ENCODE measurements at regions not wholly inside any gene's neighbourhood (a gene's known extent, or its start where the extent isn't known, plus 50 kb on each side); places are given as distances from the start of the nearest gene placed in this dataset.

- no peaks in the 10 kb centered on the region for H3K36me3 ChIP-seq (ENCODE audit: insufficient read depth, low read length)
- H3K9me3 ChIP-seq (ENCODE audit: low read length): no peaks in the 10 kb centered on the region
- H3K79me2 ChIP-seq (replicated peaks; ENCODE audit: insufficient read depth, low read length): no peaks in the 10 kb centered on the region
- no peak overlapping the region for H3K4me2 ChIP-seq (ENCODE audit: low read length)
- H4K20me1 ChIP-seq (ENCODE audit: insufficient read depth): no peaks in the 10 kb centered on the region
- no peak overlapping the region for H3K9ac ChIP-seq (ENCODE audit: low read length)
- no peaks in the 10 kb centered on the region for H3K27me3 ChIP-seq (ENCODE audit: insufficient read depth, low read depth, low read length)
- H3K9me2 ChIP-seq (ENCODE audit: insufficient read depth, low read length): no peaks in the 10 kb centered on the region
- TF ChIP-seq TAF1 (IDR thresholded peaks at IDR 0.05; ENCODE audit: low read depth) (no peak), CTCF (IDR thresholded peaks at IDR 0.05; ENCODE audit: poor library complexity, severe bottlenecking) (no peak), POLR2AphosphoS5 (IDR thresholded peaks at IDR 0.05) (no peak)
- H3F3A ChIP-seq (ENCODE audit: insufficient read depth, low read length, poor library complexity, severe bottlenecking): no peaks in the 10 kb centered on the region
- H2AFZ ChIP-seq (ENCODE audit: low read depth, low read length): no peak overlapping the region
- H3K27ac ChIP-seq (ENCODE audit: low read length): no peak overlapping the region
- H3K4me3 ChIP-seq (ENCODE audit: low read length): no peak overlapping the region
Measured at GRCh38 chr4:131632877-131633276, 1516.2 kb upstream of the PCDH10 start.

DNA sequence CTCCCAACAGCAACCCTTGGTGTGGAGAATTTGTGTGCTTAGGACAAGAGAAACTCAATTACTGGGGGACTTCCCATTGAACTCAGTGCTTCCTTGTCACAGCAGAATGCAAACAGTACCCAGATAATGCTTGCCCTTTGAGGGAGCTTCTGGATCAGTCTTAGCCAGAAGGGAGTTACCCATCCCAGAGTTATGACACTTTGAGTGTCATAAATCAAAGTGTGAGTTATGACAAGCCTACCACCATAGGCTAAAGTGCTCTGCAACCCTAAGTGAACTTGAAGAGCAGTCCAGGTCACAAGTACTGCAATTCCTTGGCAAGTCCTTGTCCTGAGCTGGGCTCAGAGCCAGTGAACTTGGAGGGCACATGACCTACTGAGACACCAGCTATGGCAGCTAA lies 1513.9 kb upstream of the PCDH10 start:
- Histone ChIP-seq H3K79me2 (replicated peaks; ENCODE audit: insufficient read depth, low read length) (no peaks in the 10 kb centered on the region), H3K4me2 (ENCODE audit: low read length) (no peak overlapping the region), H3K27me3 (ENCODE audit: insufficient read depth, low read depth, low read length) (no peaks in the 10 kb centered on the region), H3K9me2 (ENCODE audit: insufficient read depth, low read length) (no peaks in the 10 kb centered on the region), H3F3A (ENCODE audit: insufficient read depth, low read length, poor library complexity, severe bottlenecking) (no peaks in the 10 kb centered on the region), H4K20me1 (ENCODE audit: insufficient read depth) (no peaks in the 10 kb centered on the region), H3K9ac (ENCODE audit: low read length) (no peak overlapping the region), H3K36me3 (ENCODE audit: insufficient read depth, low read length) (no peaks in the 10 kb centered on the region), H3K27ac (ENCODE audit: low read length) (no peak overlapping the region), H3K9me3 (ENCODE audit: low read length) (no peaks in the 10 kb centered on the region), H3K4me3 (ENCODE audit: low read length) (no peak overlapping the region), H2AFZ (ENCODE audit: low read depth, low read length) (no peak overlapping the region)
- TF ChIP-seq MXI1 (conservative IDR thresholded peaks at IDR 0.05; ENCODE audit: poor library complexity, severe bottlenecking) (no peak), EZH2 (IDR thresholded peaks at IDR 0.05; ENCODE audit: borderline replicate concordance, insufficient read depth, low read length, poor library complexity, severe bottlenecking) (no peak), POLR2AphosphoS5 (IDR thresholded peaks at IDR 0.05) (no peak), EP300 (conservative IDR thresholded peaks at IDR 0.05; ENCODE audit: poor library complexity, severe bottlenecking) (no peak), CTCF (IDR thresholded peaks at IDR 0.05; ENCODE audit: poor library complexity, severe bottlenecking) (no peak), TAF1 (IDR thresholded peaks at IDR 0.05; ENCODE audit: low read depth) (no peak), RAD21 (conservative IDR thresholded peaks at IDR 0.05) (no peak), SMC3 (conservative IDR thresholded peaks at IDR 0.05; ENCODE audit: poor library complexity) (no peak)
- TF ChIP-seq, protein P1, sequence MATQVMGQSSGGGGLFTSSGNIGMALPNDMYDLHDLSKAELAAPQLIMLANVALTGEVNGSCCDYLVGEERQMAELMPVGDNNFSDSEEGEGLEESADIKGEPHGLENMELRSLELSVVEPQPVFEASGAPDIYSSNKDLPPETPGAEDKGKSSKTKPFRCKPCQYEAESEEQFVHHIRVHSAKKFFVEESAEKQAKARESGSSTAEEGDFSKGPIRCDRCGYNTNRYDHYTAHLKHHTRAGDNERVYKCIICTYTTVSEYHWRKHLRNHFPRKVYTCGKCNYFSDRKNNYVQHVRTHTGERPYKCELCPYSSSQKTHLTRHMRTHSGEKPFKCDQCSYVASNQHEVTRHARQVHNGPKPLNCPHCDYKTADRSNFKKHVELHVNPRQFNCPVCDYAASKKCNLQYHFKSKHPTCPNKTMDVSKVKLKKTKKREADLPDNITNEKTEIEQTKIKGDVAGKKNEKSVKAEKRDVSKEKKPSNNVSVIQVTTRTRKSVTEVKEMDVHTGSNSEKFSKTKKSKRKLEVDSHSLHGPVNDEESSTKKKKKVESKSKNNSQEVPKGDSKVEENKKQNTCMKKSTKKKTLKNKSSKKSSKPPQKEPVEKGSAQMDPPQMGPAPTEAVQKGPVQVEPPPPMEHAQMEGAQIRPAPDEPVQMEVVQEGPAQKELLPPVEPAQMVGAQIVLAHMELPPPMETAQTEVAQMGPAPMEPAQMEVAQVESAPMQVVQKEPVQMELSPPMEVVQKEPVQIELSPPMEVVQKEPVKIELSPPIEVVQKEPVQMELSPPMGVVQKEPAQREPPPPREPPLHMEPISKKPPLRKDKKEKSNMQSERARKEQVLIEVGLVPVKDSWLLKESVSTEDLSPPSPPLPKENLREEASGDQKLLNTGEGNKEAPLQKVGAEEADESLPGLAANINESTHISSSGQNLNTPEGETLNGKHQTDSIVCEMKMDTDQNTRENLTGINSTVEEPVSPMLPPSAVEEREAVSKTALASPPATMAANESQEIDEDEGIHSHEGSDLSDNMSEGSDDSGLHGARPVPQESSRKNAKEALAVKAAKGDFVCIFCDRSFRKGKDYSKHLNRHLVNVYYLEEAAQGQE (IDR thresholded peaks at IDR 0.05; ENCODE audit: borderline replicate concordance): no peak

All from neural cell (in vitro differentiated cells).